ENCODE measurements at regions not wholly inside any gene's neighbourhood (a gene's known extent, or its start where the extent isn't known, plus 50 kb on each side); places are given as distances from the start of the nearest gene placed in this dataset.

GRCh38 chr20:10729785-10730184 is 56.0 kb upstream of the JAG1 start:
- no peak for ATAC-seq
- TF ChIP-seq BACH2 (CRISPR knock-in tag; IDR thresholded peaks at IDR 0.05; ENCODE audit: borderline replicate concordance) (no peak), CSRNP3 (CRISPR knock-in tag; IDR thresholded peaks at IDR 0.05) (no peak), ISL1 (CRISPR knock-in tag; IDR thresholded peaks at IDR 0.05) (no peak), CREB5 (CRISPR knock-in tag; IDR thresholded peaks at IDR 0.05; ENCODE audit: low read depth) (no peak), TOX (CRISPR knock-in tag; IDR thresholded peaks at IDR 0.05; ENCODE audit: borderline replicate concordance) (no peak), ZC3H10 (CRISPR knock-in tag; IDR thresholded peaks at IDR 0.05) (no peak), CSDC2 (CRISPR knock-in tag; IDR thresholded peaks at IDR 0.05) (no peak), GLIS3 (CRISPR knock-in tag; IDR thresholded peaks at IDR 0.05) (no peak), ZNF565 (CRISPR knock-in tag; conservative IDR thresholded peaks at IDR 0.05; ENCODE audit: low read depth) (no peak), TCF4 (CRISPR knock-in tag; IDR thresholded peaks at IDR 0.05; ENCODE audit: borderline replicate concordance) (no peak), SNAI2 (CRISPR knock-in tag; IDR thresholded peaks at IDR 0.05) (no peak), PATZ1 (CRISPR knock-in tag; IDR thresholded peaks at IDR 0.05; ENCODE audit: borderline replicate concordance) (no peak), ZNF8 (CRISPR knock-in tag; IDR thresholded peaks at IDR 0.05) (no peak), ARNTL (CRISPR knock-in tag; IDR thresholded peaks at IDR 0.05; ENCODE audit: borderline replicate concordance, low read depth) (no peak), ESRRG (CRISPR knock-in tag; IDR thresholded peaks at IDR 0.05) (no peak), RARB (CRISPR knock-in tag; IDR thresholded peaks at IDR 0.05) (no peak)
- TF ChIP-seq, protein P1, sequence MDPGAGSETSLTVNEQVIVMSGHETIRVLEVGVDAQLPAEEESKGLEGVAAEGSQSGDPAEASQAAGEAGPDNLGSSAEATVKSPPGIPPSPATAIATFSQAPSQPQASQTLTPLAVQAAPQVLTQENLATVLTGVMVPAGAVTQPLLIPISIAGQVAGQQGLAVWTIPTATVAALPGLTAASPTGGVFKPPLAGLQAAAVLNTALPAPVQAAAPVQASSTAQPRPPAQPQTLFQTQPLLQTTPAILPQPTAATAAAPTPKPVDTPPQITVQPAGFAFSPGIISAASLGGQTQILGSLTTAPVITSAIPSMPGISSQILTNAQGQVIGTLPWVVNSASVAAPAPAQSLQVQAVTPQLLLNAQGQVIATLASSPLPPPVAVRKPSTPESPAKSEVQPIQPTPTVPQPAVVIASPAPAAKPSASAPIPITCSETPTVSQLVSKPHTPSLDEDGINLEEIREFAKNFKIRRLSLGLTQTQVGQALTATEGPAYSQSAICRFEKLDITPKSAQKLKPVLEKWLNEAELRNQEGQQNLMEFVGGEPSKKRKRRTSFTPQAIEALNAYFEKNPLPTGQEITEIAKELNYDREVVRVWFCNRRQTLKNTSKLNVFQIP (CRISPR knock-in tag; IDR thresholded peaks at IDR 0.05; ENCODE audit: borderline replicate concordance, low read depth): no peak
- TF ChIP-seq, protein P2, sequence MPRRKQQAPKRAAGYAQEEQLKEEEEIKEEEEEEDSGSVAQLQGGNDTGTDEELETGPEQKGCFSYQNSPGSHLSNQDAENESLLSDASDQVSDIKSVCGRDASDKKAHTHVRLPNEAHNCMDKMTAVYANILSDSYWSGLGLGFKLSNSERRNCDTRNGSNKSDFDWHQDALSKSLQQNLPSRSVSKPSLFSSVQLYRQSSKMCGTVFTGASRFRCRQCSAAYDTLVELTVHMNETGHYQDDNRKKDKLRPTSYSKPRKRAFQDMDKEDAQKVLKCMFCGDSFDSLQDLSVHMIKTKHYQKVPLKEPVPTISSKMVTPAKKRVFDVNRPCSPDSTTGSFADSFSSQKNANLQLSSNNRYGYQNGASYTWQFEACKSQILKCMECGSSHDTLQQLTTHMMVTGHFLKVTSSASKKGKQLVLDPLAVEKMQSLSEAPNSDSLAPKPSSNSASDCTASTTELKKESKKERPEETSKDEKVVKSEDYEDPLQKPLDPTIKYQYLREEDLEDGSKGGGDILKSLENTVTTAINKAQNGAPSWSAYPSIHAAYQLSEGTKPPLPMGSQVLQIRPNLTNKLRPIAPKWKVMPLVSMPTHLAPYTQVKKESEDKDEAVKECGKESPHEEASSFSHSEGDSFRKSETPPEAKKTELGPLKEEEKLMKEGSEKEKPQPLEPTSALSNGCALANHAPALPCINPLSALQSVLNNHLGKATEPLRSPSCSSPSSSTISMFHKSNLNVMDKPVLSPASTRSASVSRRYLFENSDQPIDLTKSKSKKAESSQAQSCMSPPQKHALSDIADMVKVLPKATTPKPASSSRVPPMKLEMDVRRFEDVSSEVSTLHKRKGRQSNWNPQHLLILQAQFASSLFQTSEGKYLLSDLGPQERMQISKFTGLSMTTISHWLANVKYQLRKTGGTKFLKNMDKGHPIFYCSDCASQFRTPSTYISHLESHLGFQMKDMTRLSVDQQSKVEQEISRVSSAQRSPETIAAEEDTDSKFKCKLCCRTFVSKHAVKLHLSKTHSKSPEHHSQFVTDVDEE (CRISPR knock-in tag; IDR thresholded peaks at IDR 0.05): no peak

DNA sequence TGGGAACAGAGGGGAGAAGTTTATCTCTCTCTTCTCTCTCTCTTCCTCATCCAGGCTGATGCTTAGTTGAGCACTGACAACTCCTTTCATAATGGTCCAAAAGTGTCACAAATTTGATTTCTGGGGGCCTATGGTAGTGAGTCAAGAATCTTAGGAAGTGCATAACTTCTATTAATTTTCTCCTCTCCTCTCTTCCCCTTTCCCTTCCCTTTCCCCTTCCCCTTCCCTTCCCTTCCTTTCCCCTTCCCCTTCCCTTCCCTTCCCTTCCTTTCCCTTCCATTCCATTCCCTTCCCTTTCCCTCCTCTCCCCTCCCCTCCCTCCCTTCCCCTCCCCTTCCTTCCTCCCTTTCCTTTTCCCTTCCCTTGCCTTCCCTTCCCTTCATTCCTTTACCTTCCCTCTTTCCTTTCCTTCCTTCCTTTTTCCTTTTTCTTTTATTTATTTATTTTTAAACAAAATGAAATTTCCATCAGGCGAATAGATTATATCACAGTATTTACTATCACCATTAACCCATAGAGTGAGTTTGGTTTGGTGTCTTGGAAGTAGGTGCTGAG is 56.9 kb upstream of the JAG1 start:
- TF ChIP-seq ZC3H10 (CRISPR knock-in tag; IDR thresholded peaks at IDR 0.05) (no peak), SNAI2 (CRISPR knock-in tag; IDR thresholded peaks at IDR 0.05) (no peak), PATZ1 (CRISPR knock-in tag; IDR thresholded peaks at IDR 0.05; ENCODE audit: borderline replicate concordance) (no peak), ARNTL (CRISPR knock-in tag; IDR thresholded peaks at IDR 0.05; ENCODE audit: borderline replicate concordance, low read depth) (no peak), ZNF565 (CRISPR knock-in tag; conservative IDR thresholded peaks at IDR 0.05; ENCODE audit: low read depth) (no peak)
- TF ChIP-seq, protein P2 (CRISPR knock-in tag; IDR thresholded peaks at IDR 0.05): no peak
- ATAC-seq: no peak
